ENCODE measurements at regions not wholly inside any gene's neighbourhood (a gene's known extent, or its start where the extent isn't known, plus 50 kb on each side); places are given as distances from the start of the nearest gene placed in this dataset.
"Not testable (repeated sequence)": the region's sequence is repeated elsewhere in the genome, so short reads cannot be mapped to it uniquely, and the experiment has no call there.

DNA sequence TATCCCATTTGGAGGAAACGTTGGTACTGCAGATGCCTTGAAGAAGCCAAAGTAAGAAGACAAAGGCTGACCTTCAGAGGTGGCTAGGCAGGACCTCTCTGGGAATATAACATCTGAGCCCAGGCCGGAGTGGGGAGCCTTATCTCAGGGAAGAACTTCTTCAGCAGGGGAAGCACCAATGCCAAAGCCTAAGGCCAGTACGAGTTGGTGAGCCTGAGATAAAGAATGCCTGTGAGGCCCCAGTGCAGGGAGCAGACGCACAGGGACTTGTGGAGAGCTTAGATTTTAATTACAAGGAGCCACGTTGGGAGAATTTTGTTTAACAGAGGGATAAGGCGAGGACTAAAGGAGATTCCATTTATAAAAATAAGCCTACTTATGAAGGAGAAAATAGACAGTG is 468.8 kb upstream of the RUNX1 start:
- Histone ChIP-seq H3K9ac (ENCODE audit: low read length) (no peak overlapping the region), H3K27me3 (replicated peaks; ENCODE audit: insufficient read depth, low read length) (no peaks in the 10 kb centered on the region)
- TF ChIP-seq, protein P1, sequence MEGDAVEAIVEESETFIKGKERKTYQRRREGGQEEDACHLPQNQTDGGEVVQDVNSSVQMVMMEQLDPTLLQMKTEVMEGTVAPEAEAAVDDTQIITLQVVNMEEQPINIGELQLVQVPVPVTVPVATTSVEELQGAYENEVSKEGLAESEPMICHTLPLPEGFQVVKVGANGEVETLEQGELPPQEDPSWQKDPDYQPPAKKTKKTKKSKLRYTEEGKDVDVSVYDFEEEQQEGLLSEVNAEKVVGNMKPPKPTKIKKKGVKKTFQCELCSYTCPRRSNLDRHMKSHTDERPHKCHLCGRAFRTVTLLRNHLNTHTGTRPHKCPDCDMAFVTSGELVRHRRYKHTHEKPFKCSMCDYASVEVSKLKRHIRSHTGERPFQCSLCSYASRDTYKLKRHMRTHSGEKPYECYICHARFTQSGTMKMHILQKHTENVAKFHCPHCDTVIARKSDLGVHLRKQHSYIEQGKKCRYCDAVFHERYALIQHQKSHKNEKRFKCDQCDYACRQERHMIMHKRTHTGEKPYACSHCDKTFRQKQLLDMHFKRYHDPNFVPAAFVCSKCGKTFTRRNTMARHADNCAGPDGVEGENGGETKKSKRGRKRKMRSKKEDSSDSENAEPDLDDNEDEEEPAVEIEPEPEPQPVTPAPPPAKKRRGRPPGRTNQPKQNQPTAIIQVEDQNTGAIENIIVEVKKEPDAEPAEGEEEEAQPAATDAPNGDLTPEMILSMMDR (IDR thresholded peaks at IDR 0.05; ENCODE audit: low read length): no peak
- no peak for TF ChIP-seq EZH2phosphoT487 (IDR thresholded peaks at IDR 0.05; ENCODE audit: low read length)
- no peak for TF ChIP-seq EZH2 (optimal IDR thresholded peaks at IDR 0.05; ENCODE audit: low read depth, low read length)

DNA sequence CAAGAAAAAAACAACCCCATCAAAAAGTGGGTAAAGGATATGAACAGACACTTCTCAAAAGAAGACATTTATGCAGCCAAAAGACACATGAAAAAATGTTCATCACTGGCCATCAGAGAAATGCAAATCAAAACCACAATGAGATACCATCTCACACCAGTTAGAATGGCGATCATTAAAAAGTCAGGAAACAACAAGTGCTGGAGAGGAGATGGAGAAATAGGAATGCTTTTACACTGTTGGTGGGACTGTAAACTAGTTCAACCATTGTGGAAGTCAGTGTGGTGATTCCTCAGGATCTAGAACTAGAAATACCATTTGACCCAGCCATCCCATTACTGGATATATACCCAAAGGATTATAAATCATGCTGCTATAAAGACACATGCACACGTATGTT is 467.2 kb upstream of the RUNX1 start:
- not testable (repeated sequence) for H3K4me2 ChIP-seq (ENCODE audit: low read depth, low read length); DNase-seq; H3F3A ChIP-seq (ENCODE audit: insufficient read depth, low read length); H3K36me3 ChIP-seq (replicated peaks; ENCODE audit: insufficient read depth, low read length); H4K20me1 ChIP-seq (ENCODE audit: insufficient read depth, low read length); H2AFZ ChIP-seq (ENCODE audit: low read length); H3K9me2 ChIP-seq (replicated peaks; ENCODE audit: insufficient read depth, low read length); H3K27me3 ChIP-seq (replicated peaks; ENCODE audit: insufficient read depth, low read length); H3K79me2 ChIP-seq (ENCODE audit: low read length); H3K4me1 ChIP-seq (ENCODE audit: low read length); H3K4me3 ChIP-seq (ENCODE audit: low read length); H3K9ac ChIP-seq (ENCODE audit: low read length); H3K9me3 ChIP-seq (replicated peaks; ENCODE audit: insufficient read depth, low read length); H3K27ac ChIP-seq (ENCODE audit: low read length)

More for the DNA sequence above, 468.8 kb upstream of the RUNX1 start:
- Histone ChIP-seq H4K20me1 (ENCODE audit: insufficient read depth, low read length) (no peaks in the 10 kb centered on the region), H2AFZ (ENCODE audit: low read length) (no peak overlapping the region), H3K9me3 (replicated peaks; ENCODE audit: insufficient read depth, low read length) (no peaks in the 10 kb centered on the region), H3K9me2 (replicated peaks; ENCODE audit: insufficient read depth, low read length) (no peaks in the 10 kb centered on the region), H3K79me2 (ENCODE audit: low read length) (no peaks in the 10 kb centered on the region), H3K36me3 (replicated peaks; ENCODE audit: insufficient read depth, low read length) (no peaks in the 10 kb centered on the region), H3K4me2 (ENCODE audit: low read depth, low read length) (no peak overlapping the region), H3K4me3 (ENCODE audit: low read length) (no peak overlapping the region), H3K27ac (ENCODE audit: low read length) (no peak overlapping the region), H3K4me1 (ENCODE audit: low read length) (no peaks in the 10 kb centered on the region), H3F3A (ENCODE audit: insufficient read depth, low read length) (no peaks in the 10 kb centered on the region)
- no peak for DNase-seq

DNA sequence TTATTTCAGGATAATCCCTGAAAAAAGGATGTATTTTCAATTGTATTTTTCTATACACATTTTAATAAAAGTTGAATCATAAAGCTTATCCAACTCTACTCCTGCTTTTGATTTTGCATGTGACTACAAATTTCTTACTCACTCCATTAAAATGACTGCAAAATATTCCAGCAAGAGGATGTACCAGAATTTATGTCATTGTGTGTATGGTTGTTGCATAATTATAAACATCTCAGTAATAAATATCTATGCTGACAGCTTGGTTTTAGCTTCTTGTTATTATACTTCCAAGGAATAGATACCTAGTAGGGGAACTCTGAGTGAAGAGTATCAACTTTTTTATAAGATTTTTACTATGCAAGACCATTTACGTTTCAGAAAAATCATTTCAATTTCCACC is 463.2 kb upstream of the RUNX1 start:
- Histone ChIP-seq H3K9me2 (replicated peaks; ENCODE audit: insufficient read depth, low read length) (no peaks in the 10 kb centered on the region), H3K79me2 (ENCODE audit: low read length) (no peaks in the 10 kb centered on the region), H3K27me3 (replicated peaks; ENCODE audit: insufficient read depth, low read length) (no peaks in the 10 kb centered on the region), H3F3A (ENCODE audit: insufficient read depth, low read length) (no peaks in the 10 kb centered on the region), H2AFZ (ENCODE audit: low read length) (no peak overlapping the region), H3K4me2 (ENCODE audit: low read depth, low read length) (no peak overlapping the region), H3K9me3 (replicated peaks; ENCODE audit: insufficient read depth, low read length) (no peaks in the 10 kb centered on the region), H3K4me3 (ENCODE audit: low read length) (no peak overlapping the region), H3K9ac (ENCODE audit: low read length) (no peak overlapping the region), H4K20me1 (ENCODE audit: insufficient read depth, low read length) (no peaks in the 10 kb centered on the region), H3K4me1 (ENCODE audit: low read length) (no peaks in the 10 kb centered on the region), H3K36me3 (replicated peaks; ENCODE audit: insufficient read depth, low read length) (no peaks in the 10 kb centered on the region), H3K27ac (ENCODE audit: low read length) (no peak overlapping the region)
- no peak for TF ChIP-seq EZH2 (optimal IDR thresholded peaks at IDR 0.05; ENCODE audit: low read depth, low read length)
- no peak for TF ChIP-seq EZH2phosphoT487 (IDR thresholded peaks at IDR 0.05; ENCODE audit: low read length)
- TF ChIP-seq, protein P1 (IDR thresholded peaks at IDR 0.05; ENCODE audit: low read length): no peak
- no peak for DNase-seq

DNA sequence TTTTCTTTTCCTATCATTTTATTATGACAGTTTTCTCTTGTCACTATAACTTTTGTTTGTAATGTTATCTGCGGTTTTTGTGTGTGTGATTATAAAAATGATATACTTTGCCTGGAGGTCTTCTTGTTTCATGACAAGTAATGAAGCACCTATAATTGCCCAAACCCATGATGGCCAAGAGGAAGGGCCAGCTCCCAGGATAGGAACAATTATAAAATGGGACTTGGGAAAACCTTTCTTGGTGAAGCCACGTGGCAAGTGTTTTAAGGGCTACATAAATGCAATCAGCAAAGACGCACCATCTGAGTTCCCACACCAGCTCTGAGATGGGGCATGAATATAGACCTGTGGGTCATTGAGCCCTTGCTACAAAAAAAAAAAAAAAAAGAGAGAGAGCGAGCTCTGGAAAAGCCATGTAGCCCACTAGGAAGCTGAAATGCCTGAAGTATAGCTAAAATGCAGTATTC is 462.6 kb upstream of the RUNX1 start:
- H3K9ac ChIP-seq (ENCODE audit: low read length): no peak overlapping the region
- no peak overlapping the region for H3K4me2 ChIP-seq (ENCODE audit: low read depth, low read length)
- H3K9me3 ChIP-seq (replicated peaks; ENCODE audit: insufficient read depth, low read length): no peaks in the 10 kb centered on the region
- no peaks in the 10 kb centered on the region for H3K79me2 ChIP-seq (ENCODE audit: low read length)
- no peaks in the 10 kb centered on the region for H3F3A ChIP-seq (ENCODE audit: insufficient read depth, low read length)
- H3K4me3 ChIP-seq (ENCODE audit: low read length): no peak overlapping the region
- no peaks in the 10 kb centered on the region for H4K20me1 ChIP-seq (ENCODE audit: insufficient read depth, low read length)
- no peak for DNase-seq
- H2AFZ ChIP-seq (ENCODE audit: low read length): no peak overlapping the region
- no peak for TF ChIP-seq EZH2phosphoT487 (IDR thresholded peaks at IDR 0.05; ENCODE audit: low read length)
- no peak for TF ChIP-seq EZH2 (optimal IDR thresholded peaks at IDR 0.05; ENCODE audit: low read depth, low read length)
- TF ChIP-seq, protein P1 (IDR thresholded peaks at IDR 0.05; ENCODE audit: low read length): no peak
- no peak overlapping the region for H3K27ac ChIP-seq (ENCODE audit: low read length)
- H3K9me2 ChIP-seq (replicated peaks; ENCODE audit: insufficient read depth, low read length): no peaks in the 10 kb centered on the region
- H3K27me3 ChIP-seq (replicated peaks; ENCODE audit: insufficient read depth, low read length): no peaks in the 10 kb centered on the region
- no peaks in the 10 kb centered on the region for H3K36me3 ChIP-seq (replicated peaks; ENCODE audit: insufficient read depth, low read length)
- H3K4me1 ChIP-seq (ENCODE audit: low read length): no peaks in the 10 kb centered on the region
